Endothelial cell of umbilical vein (primary cell): ENCODE measurements at regions not wholly inside any gene's neighbourhood (a gene's known extent, or its start where the extent isn't known, plus 50 kb on each side); places are given as distances from the start of the nearest gene placed in this dataset.
A peak's percentile ranks its signal among the peaks of the same experiment; 100 is the strongest.

Experiments
- BruUV-seq: library from RNA; stranded (reverse); fragments of 400-500 nt; replicated peaks from 2 replicates; lab custom pipeline; 2021; lab: Mats Ljungman, UMichigan
- CTCF ChIA-PET: fragments of 300-600, 350-600 bp; sonication (Branson Sonifier 250); formaldehyde crosslinking; loops from one replicate; lab custom pipeline; 2021; ENCODE audit warnings: antibody characterized with exemption, inconsistent platforms; lab: Charles Lee
- POLR2A ChIA-PET: fragments of 300-600, 350-600 bp; sonication (Branson Sonifier 250); formaldehyde crosslinking; loops from one replicate; lab custom pipeline; 2021; ENCODE audit warnings: antibody characterized with exemption, inconsistent platforms; lab: Charles Lee
- DNase-seq: peaks from one replicate; pipeline ENCODE4 v3.0.0-alpha.2; 2011; ENCODE audit warnings: low read depth, low spot score
- FAIRE-seq: peaks from 2 replicates; lab custom pipeline; 2011; peaks lifted over from hg19 to GRCh38; lab: Jason Lieb, UNC
- H2AFZ ChIP-seq: 2 replicates; pipeline ENCODE4 v1.6.0; 2012; ENCODE audit warnings: low read depth, low read length, control low read depth, inconsistent platforms
- H3K27ac ChIP-seq: 2 replicates; pipeline ENCODE4 v1.5.1; 2011; ENCODE audit warnings: low read depth, mild to moderate bottlenecking, control low read depth, low read length, moderate library complexity; ENCODE audit not compliant: insufficient read depth
- H3K27me3 ChIP-seq, 2 experiments: 2 replicates each; pipeline versions ENCODE4 v1.6.0 to v1.6.1; 2011; ENCODE audit warnings: low read length in 2 of 2, mixed read lengths in 1 of 2; ENCODE audit not compliant: control insufficient read depth in 2 of 2, insufficient read depth in 2 of 2
- H3K36me3 ChIP-seq, 2 experiments: 2 replicates in 1 of 2; 3 replicates in 1 of 2; pipeline ENCODE4 v1.5.1; 2011; ENCODE audit warnings: low read length in 2 of 2, mild to moderate bottlenecking in 1 of 2, moderate library complexity in 1 of 2; ENCODE audit not compliant: control insufficient read depth in 2 of 2, insufficient read depth in 2 of 2; ENCODE audit errors: extremely low read depth in 1 of 2
- H3K4me1 ChIP-seq: 3 replicates; pipeline ENCODE4 v1.5.1; 2011; ENCODE audit warnings: mild to moderate bottlenecking, low read length; ENCODE audit not compliant: control insufficient read depth, insufficient read depth; ENCODE audit errors: extremely low read depth
- H3K4me2 ChIP-seq: 2 replicates; pipeline ENCODE4 v1.6.1; 2011; ENCODE audit warnings: low read length, control low read depth, mixed read lengths; ENCODE audit not compliant: insufficient read depth
- H3K4me3 ChIP-seq, 3 experiments: fragments of 200-600 bp in 1 of 3; sonication (generic), shearing (Covaris generic) in 1 of 3; replicated peaks in 1 of 3; 2 replicates each; pipeline ENCODE4 v1.5.1; 2011 to 2016; ENCODE audit warnings: control low read depth in 3 of 3, low read length in 3 of 3, mild to moderate bottlenecking in 2 of 3, inconsistent platforms in 1 of 3, low read depth in 1 of 3, moderate library complexity in 1 of 3; ENCODE audit not compliant: insufficient read depth in 1 of 3
- H3K79me2 ChIP-seq: 2 replicates; pipeline ENCODE4 v1.6.0; 2012; ENCODE audit warnings: low read length, inconsistent platforms; ENCODE audit not compliant: control insufficient read depth, insufficient read depth
- H3K9ac ChIP-seq: replicated peaks from 2 replicates; pipeline ENCODE3; 2011; ENCODE audit warnings: low read length, control low read depth; ENCODE audit not compliant: insufficient read depth; ENCODE audit errors: extremely low read depth
- H3K9me1 ChIP-seq: replicated peaks from 3 replicates; pipeline ENCODE4 v1.6.0; 2011; ENCODE audit warnings: mild to moderate bottlenecking, low read length; ENCODE audit not compliant: control insufficient read depth, insufficient read depth; ENCODE audit errors: extremely low read depth
- H3K9me3 ChIP-seq: replicated peaks from 2 replicates; pipeline ENCODE4 v1.5.1; 2012; ENCODE audit warnings: low read length, inconsistent platforms; ENCODE audit not compliant: control insufficient read depth, insufficient read depth
- H4K20me1 ChIP-seq: replicated peaks from 2 replicates; pipeline ENCODE3; 2011; ENCODE audit warnings: mild to moderate bottlenecking, low read length; ENCODE audit not compliant: control insufficient read depth, insufficient read depth; ENCODE audit errors: extremely low read depth
- CTCF ChIP-seq, 2 donors: IDR thresholded peaks; 1 replicate in 1 of 2; 2 replicates in 1 of 2; pipeline ENCODE4 v1.5.1; 2011; ENCODE audit warnings: low read length in 2 of 2, mild to moderate bottlenecking in 2 of 2, moderate library complexity in 2 of 2, control low read depth in 1 of 2, inconsistent platforms in 1 of 2, low read depth in 1 of 2; ENCODE audit not compliant: insufficient read depth in 1 of 2; ENCODE audit errors: extremely low read depth in 1 of 2
- EZH2 ChIP-seq: IDR thresholded peaks from 2 replicates; pipeline ENCODE4 v1.6.1; 2012; ENCODE audit warnings: borderline replicate concordance, low read depth, mild to moderate bottlenecking, moderate library complexity, low read length, inconsistent platforms; ENCODE audit not compliant: severe bottlenecking
- FOS ChIP-seq: IDR thresholded peaks from 2 replicates; pipeline ENCODE4 v1.6.1; 2011; ENCODE audit warnings: mild to moderate bottlenecking, low read length, moderate library complexity, borderline replicate concordance; ENCODE audit not compliant: insufficient read depth
- GATA2 ChIP-seq: IDR thresholded peaks from 2 replicates; pipeline ENCODE4 v1.7.0; 2011; ENCODE audit warnings: low read depth, mild to moderate bottlenecking, moderate library complexity, mixed read lengths, low read length; ENCODE audit not compliant: insufficient read length, insufficient read depth
- JUN ChIP-seq: IDR thresholded peaks from 2 replicates; pipeline ENCODE4 v1.6.1; 2011; ENCODE audit warnings: borderline replicate concordance, low read depth; ENCODE audit not compliant: insufficient read length, insufficient read depth
- MAX ChIP-seq: IDR thresholded peaks from 2 replicates; pipeline ENCODE4 v1.6.1; 2011; ENCODE audit not compliant: insufficient read depth, insufficient read length
- MYC ChIP-seq: IDR thresholded peaks from one replicate; pipeline ENCODE4 v1.6.1; 2011; ENCODE audit warnings: mild to moderate bottlenecking, low read depth, low read length
- POLR2A ChIP-seq: IDR thresholded peaks from 2 replicates; pipeline ENCODE4 v1.6.1; 2012; ENCODE audit warnings: low read depth, mild to moderate bottlenecking, control low read depth, low read length
- POLR2AphosphoS5 ChIP-seq: IDR thresholded peaks from 2 replicates; pipeline ENCODE4 v1.6.1; 2012; ENCODE audit warnings: low read depth, mild to moderate bottlenecking, control low read depth, low read length, moderate library complexity; ENCODE audit not compliant: insufficient read depth
- dilution Hi-C: fragments of 300-500 bp; cut with MboI; formaldehyde crosslinking; loops from one replicate; pipeline ENCODE4 v1.15.0; 2019; ENCODE audit warnings: low sequenced_read_pairs; ENCODE audit not compliant: extremely low pct_ligation_motif_present
- intact Hi-C: fragments of 100-400 bp; cut with micrococcal nuclease; formaldehyde crosslinking; loops from one replicate; pipeline ENCODE4 v1.10.0; 2022

- Histone ChIP-seq H3K27ac (no peak overlapping the region), H3K9me3 (no peaks in the 10 kb centered on the region), H3K4me3 (no peak overlapping the region), H3K36me3 (no peaks in the 10 kb centered on the region), H3K27me3 (no peaks in the 10 kb centered on the region), H3K79me2 (no peaks in the 10 kb centered on the region), H2AFZ (no peak overlapping the region), H4K20me1 (no peaks in the 10 kb centered on the region), H3K4me2 (no peak overlapping the region), H3K9ac (no peak overlapping the region), H3K9me1 (no peaks in the 10 kb centered on the region), H3K4me1 (peaks cover 10% of the 10 kb centered on the region)
- dilution Hi-C loops (no loop called here), intact Hi-C loops (loop anchor here (5.0 to 10.0 kb wide), 2 partner anchors 102 to 640 kb away; no protein-coding TSS in a partner anchor)
- no TSS peak for BruUV-seq
- POLR2A ChIA-PET: interaction anchor here (0.6 kb wide), 1 partner anchor 614 kb away, joined by 3 read pairs; no protein-coding TSS in a partner anchor
- DNase-seq: peak; percentile 37
- CTCF ChIA-PET: no interaction called here
- TF ChIP-seq JUN (no peak), GATA2 (no peak), MYC (no peak), EZH2 (no peak), POLR2A (no peak), CTCF (IDR thresholded peaks at IDR 0.05; ENCODE audit: extremely low read depth in 1 of 2, insufficient read depth in 1 of 2, low read depth in 1 of 2, low read length in 2 of 2) (no peak), POLR2AphosphoS5 (no peak), MAX (no peak), FOS (no peak)
- FAIRE-seq: no peak
These were observed 594.8 kb upstream of the ZEB2 start for GRCh38 chr2:145114726-145115125.
